HepG2 (cell line): ENCODE measurements at regions not wholly inside any gene's neighbourhood (a gene's known extent, or its start where the extent isn't known, plus 50 kb on each side); places are given as distances from the start of the nearest gene placed in this dataset.

Source experiments
- ATAC-seq: fragments of 200-7000 bp; cut with Tn5 transposase; 3 replicates; pipeline ENCODE4 v1.9.1; 2020; ENCODE audit warnings: mild to moderate bottlenecking, moderate library complexity
- BruUV-seq: library from RNA; stranded (reverse); fragments of 400-500 nt; replicated peaks from 2 replicates; lab custom pipeline; 2021; lab: Mats Ljungman, UMichigan
- CTCF ChIA-PET: fragments of 300-600 bp; formaldehyde crosslinking; extraction: SDS; loops from one replicate; lab custom pipeline; 2021; ENCODE audit warnings: low total read pairs, inconsistent platforms, low intra/inter-chr PET ratio; lab: Yijun Ruan, JAX
- POLR2A ChIA-PET: fragments of 350-600 bp; sonication (Branson Sonifier 250); formaldehyde crosslinking; loops from one replicate; lab custom pipeline; 2020; ENCODE audit warnings: antibody characterized with exemption, inconsistent platforms; lab: Yijun Ruan, JAX
- DNase-seq: peaks from one replicate; pipeline ENCODE4 v3.0.0-alpha.2; 2015; ENCODE audit warnings: low spot score
- FAIRE-seq: peaks from 3 replicates; lab custom pipeline; 2011; peaks lifted over from hg19 to GRCh38; lab: Jason Lieb, UNC
- H2AFZ ChIP-seq: one replicate; pipeline ENCODE4 v1.6.1; 2011; ENCODE audit warnings: low read length, inconsistent platforms
- H3K27ac ChIP-seq: fragments of 300-600 bp; 3 replicates; pipeline ENCODE4 v1.8.0; 2011; ENCODE audit warnings: mixed run types, mild to moderate bottlenecking, mixed read lengths, low read length, inconsistent platforms; ENCODE audit not compliant: insufficient read depth; ENCODE audit errors: extremely low read length
- H3K27me3 ChIP-seq, 2 experiments: fragments of 200-600 bp in 1 of 2; 2 replicates in 1 of 2; 3 replicates in 1 of 2; pipeline versions ENCODE4 v1.6.0 to v1.8.0; 2011; ENCODE audit warnings: low read length in 2 of 2, mild to moderate bottlenecking in 2 of 2, moderate library complexity in 2 of 2, inconsistent platforms in 1 of 2; ENCODE audit not compliant: insufficient read depth in 2 of 2, control insufficient read depth in 1 of 2
- H3K36me3 ChIP-seq, 2 experiments: fragments of 200-600 bp in 1 of 2; replicated peaks in 1 of 2; 2 replicates in 1 of 2; 3 replicates in 1 of 2; pipeline versions ENCODE4 v1.5.1 to v1.8.0; 2011; ENCODE audit warnings: low read length in 2 of 2, inconsistent platforms in 1 of 2; ENCODE audit not compliant: insufficient read depth in 2 of 2, control insufficient read depth in 1 of 2
- H3K4me1 ChIP-seq: 2 replicates; pipeline ENCODE4 v1.5.1; 2012; ENCODE audit warnings: low read length, inconsistent platforms; ENCODE audit not compliant: insufficient read depth
- H3K4me2 ChIP-seq: 2 replicates; pipeline ENCODE4 v1.6.0; 2011; ENCODE audit warnings: low read depth, low read length, inconsistent platforms
- H3K4me3 ChIP-seq, 3 experiments: fragments of 200-600 bp in 1 of 3; sonication (generic), shearing (Covaris generic) in 1 of 3; replicated peaks in 1 of 3; 2 replicates each; pipeline ENCODE4 v1.5.1; 2011 to 2016; ENCODE audit warnings: low read length in 3 of 3, inconsistent platforms in 2 of 3, low read depth in 2 of 3, mild to moderate bottlenecking in 2 of 3, control low read depth in 1 of 3, mixed read lengths in 1 of 3; ENCODE audit not compliant: insufficient read depth in 1 of 3
- H3K79me2 ChIP-seq: one replicate; pipeline ENCODE4 v1.6.1; 2011; ENCODE audit warnings: low read length, inconsistent platforms; ENCODE audit not compliant: insufficient read depth
- H3K9ac ChIP-seq: 2 replicates; pipeline ENCODE4 v1.6.0; 2011; ENCODE audit warnings: mild to moderate bottlenecking, low read depth, low read length, inconsistent platforms; ENCODE audit not compliant: insufficient read depth
- H3K9me3 ChIP-seq: 2 replicates; pipeline ENCODE4 v1.5.1; 2012; ENCODE audit warnings: mild to moderate bottlenecking, low read length
- H4K20me1 ChIP-seq: 2 replicates; pipeline ENCODE4 v1.6.0; 2011; ENCODE audit warnings: inconsistent platforms, mild to moderate bottlenecking, low read length, moderate library complexity; ENCODE audit not compliant: insufficient read depth
- AGO2 ChIP-seq: fragments of 200-400 bp; formaldehyde crosslinking; optimal IDR thresholded peaks from 2 replicates; pipeline ENCODE3; 2017; ENCODE audit warnings: mild to moderate bottlenecking, low read depth, low read length, moderate library complexity
- GATAD1 ChIP-seq: IDR thresholded peaks from 2 replicates; pipeline ENCODE4 v1.6.1; 2016; ENCODE audit warnings: missing genetic modification reagents, missing compliant biosample characterization
- MAFF ChIP-seq: IDR thresholded peaks from 2 replicates; pipeline ENCODE4 v1.6.1; 2011; ENCODE audit warnings: low read depth, low read length, improper control_type of control experiment
- MAFK ChIP-seq, 2 experiments: IDR thresholded peaks in 1 of 2; conservative IDR thresholded peaks in 1 of 2; 2 replicates each; pipeline ENCODE4 v1.6.1; 2011; ENCODE audit warnings: improper control_type of control experiment in 2 of 2, low read length in 2 of 2
- ZNF850 ChIP-seq: sonication (generic); formaldehyde crosslinking; conservative IDR thresholded peaks from 2 replicates; pipeline ENCODE4 v1.9.0; 2021; ENCODE audit warnings: mild to moderate bottlenecking, missing genetic modification reagents
- WGBS: methylation state at CpG from one replicate; pipeline ENCODE4 v1.1.6; 2017; ENCODE audit warnings: low lambda C conversion rate; 5-methylcytosine and 5-hydroxymethylcytosine counted together
- in situ Hi-C: cut with HindIII; loops from 2 replicates; pipeline ENCODE4 v1.10.0; 2017; ENCODE audit warnings: low pct_unique_long_range_greater_than_20kb; ENCODE audit not compliant: extremely low pct_ligation_motif_present
- intact Hi-C: fragments of 100-400 bp; cut with micrococcal nuclease; formaldehyde crosslinking; loops from one replicate; pipeline ENCODE4 v1.10.0; 2022; ENCODE audit not compliant: unreplicated experiment
- TF ChIP-seq, protein P1 (sequence below): sonication (generic); formaldehyde crosslinking; IDR thresholded peaks from 2 replicates; pipeline ENCODE4 v1.8.0; 2022; ENCODE audit warnings: low read depth, missing genetic modification reagents

DNA sequence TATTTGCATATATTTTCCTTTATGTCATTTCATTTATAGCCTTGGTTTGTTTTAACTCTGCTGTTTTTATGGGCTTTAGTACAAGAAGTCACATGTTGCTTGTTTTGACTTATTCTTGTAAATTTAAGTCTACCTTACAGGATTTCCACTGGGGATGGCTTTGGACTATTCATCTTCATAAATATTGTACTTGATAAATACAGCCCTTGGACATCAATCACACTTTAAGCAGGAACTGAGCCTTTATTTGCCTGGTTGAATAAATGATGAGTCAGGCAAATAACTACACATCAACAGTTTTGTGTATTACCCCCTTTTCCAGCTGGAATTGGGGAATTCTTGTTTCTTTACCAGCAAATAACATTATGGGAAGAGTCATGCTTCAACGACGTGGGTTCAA, 286.0 kb downstream of the CNTN3 start:
- Histone ChIP-seq H3K4me3 (no peak overlapping the region), H3K4me1 (no peaks in the 10 kb centered on the region), H3K36me3 (no peaks in the 10 kb centered on the region), H3K9me3 (no peaks in the 10 kb centered on the region), H3K9ac (no peak overlapping the region), H3K27me3 (no peaks in the 10 kb centered on the region), H4K20me1 (no peaks in the 10 kb centered on the region), H3K79me2 (no peaks in the 10 kb centered on the region), H3K27ac (no peak overlapping the region)
- ATAC-seq: no peak
- ChIA-PET POLR2A (no interaction called here), CTCF (interaction anchor here (0.6 kb wide), 1 partner anchor 8 kb away, joined by 3 read pairs; no protein-coding TSS in a partner anchor)
- intact Hi-C loops: no loop called here
- FAIRE-seq: no peak
- TF ChIP-seq GATAD1 (CRISPR knock-in tag) (no peak), AGO2 (no peak), MAFK (conservative IDR thresholded peaks at IDR 0.05 in 1 of 2, IDR thresholded peaks at IDR 0.05 in 1 of 2; ENCODE audit: low read length in 2 of 2) (peak; percentile 80 to 92), ZNF850 (CRISPR knock-in tag) (no peak), MAFF (peak; percentile 90)
- TF ChIP-seq, all 625 proteins: peak for 2
- H3K4me2 ChIP-seq: no peak overlapping the region
- DNase-seq: no peak
- 2% methylated on average over 2 of the region's 2 CpGs for WGBS
- in situ Hi-C loops: no loop called here
- H2AFZ ChIP-seq: no peak overlapping the region
- no TSS peak for BruUV-seq

DNA sequence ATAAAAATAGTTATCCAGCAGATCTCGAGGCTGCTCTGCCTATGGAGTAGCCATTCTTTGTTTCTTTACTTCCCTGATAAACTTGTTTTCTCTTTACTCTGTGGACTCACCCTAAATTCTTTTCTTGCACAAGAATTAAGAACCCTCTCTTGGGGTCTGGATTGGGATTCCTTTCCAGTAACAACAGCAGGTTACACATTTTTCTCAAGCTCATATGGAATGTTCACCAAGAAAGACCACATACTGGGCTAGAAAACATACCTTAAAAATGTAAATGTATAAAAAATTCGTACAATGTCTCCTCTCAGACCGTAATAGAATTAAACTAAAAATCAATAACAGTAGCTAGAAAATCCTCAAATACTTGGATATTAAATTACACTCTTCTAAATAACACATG, 299.2 kb downstream of the CNTN3 start:
- FAIRE-seq (no peak), ATAC-seq (no peak), DNase-seq (no peak)
- Histone ChIP-seq H3K4me1 (no peaks in the 10 kb centered on the region), H2AFZ (no peak overlapping the region), H3K4me2 (no peak overlapping the region), H3K9ac (no peak overlapping the region), H3K9me3 (peaks cover 10% of the 10 kb centered on the region; the same call in 1 of the 2 replicates), H3K79me2 (no peaks in the 10 kb centered on the region), H3K27me3 (no peaks in the 10 kb centered on the region), H4K20me1 (no peaks in the 10 kb centered on the region), H3K27ac (no peak overlapping the region), H3K36me3 (no peaks in the 10 kb centered on the region), H3K4me3 (no peak overlapping the region)
- WGBS: 4% methylated on average over 3 of the region's 3 CpGs
- in situ Hi-C loops (no loop called here), intact Hi-C loops (no loop called here)
- BruUV-seq: no TSS peak
- POLR2A ChIA-PET: no interaction called here
- CTCF ChIA-PET: no interaction called here
- TF ChIP-seq, protein P1, sequence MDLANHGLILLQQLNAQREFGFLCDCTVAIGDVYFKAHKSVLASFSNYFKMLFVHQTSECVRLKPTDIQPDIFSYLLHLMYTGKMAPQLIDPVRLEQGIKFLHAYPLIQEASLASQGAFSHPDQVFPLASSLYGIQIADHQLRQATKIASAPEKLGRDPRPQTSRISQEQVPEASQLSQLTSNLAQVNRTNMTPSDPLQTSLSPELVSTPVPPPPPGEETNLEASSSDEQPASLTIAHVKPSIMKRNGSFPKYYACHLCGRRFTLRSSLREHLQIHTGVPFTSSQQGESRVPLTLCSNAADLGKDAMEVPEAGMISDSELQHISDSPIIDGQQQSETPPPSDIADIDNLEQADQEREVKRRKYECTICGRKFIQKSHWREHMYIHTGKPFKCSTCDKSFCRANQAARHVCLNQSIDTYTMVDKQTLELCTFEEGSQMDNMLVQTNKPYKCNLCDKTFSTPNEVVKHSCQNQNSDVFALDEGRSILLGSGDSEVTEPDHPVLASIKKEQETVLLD (CRISPR knock-in tag): no peak
